Hindlimb muscle (tissue), 1 donor: ENCODE measurements at regions not wholly inside any gene's neighbourhood (a gene's known extent, or its start where the extent isn't known, plus 50 kb on each side); places are given as distances from the start of the nearest gene placed in this dataset.
A peak's percentile ranks its signal among the peaks of the same experiment; 100 is the strongest.

Experiments
- DNase-seq: peaks from one replicate; pipeline ENCODE4 v3.0.0-alpha.2; 2013

GRCh38 chr2:43105586-43106558, 120.5 kb downstream of the ZFP36L2 start:
- no peak for DNase-seq

GRCh38 chr2:43104763-43105162, 121.6 kb downstream of the ZFP36L2 start:
- no peak for DNase-seq

- no peak for DNase-seq
Observed at GRCh38 chr2:43104106-43104505, 122.3 kb downstream of the ZFP36L2 start.

- no peak for DNase-seq
Observed at GRCh38 chr2:43103093-43103404, 123.4 kb downstream of the ZFP36L2 start.

GRCh38 chr2:43102366-43103092, 123.9 kb downstream of the ZFP36L2 start:
- no peak for DNase-seq

- no peak for DNase-seq
Observed at GRCh38 chr2:43101751-43102150, 124.7 kb downstream of the ZFP36L2 start.

GRCh38 chr2:43100883-43101662, 125.3 kb downstream of the ZFP36L2 start:
- no peak for DNase-seq

- no peak for DNase-seq
Observed at GRCh38 chr2:43100362-43100882, 126.0 kb downstream of the ZFP36L2 start.

GRCh38 chr2:43099797-43100196, 126.6 kb downstream of the ZFP36L2 start:
- DNase-seq, result no peak

- no peak for DNase-seq
Observed at GRCh38 chr2:43098539-43098938, 127.9 kb downstream of the ZFP36L2 start.

- no peak for DNase-seq
Observed at GRCh38 chr2:43097644-43098408, 128.6 kb downstream of the ZFP36L2 start.

- DNase-seq, result no peak
Observed at GRCh38 chr2:43095533-43096295, 130.7 kb downstream of the ZFP36L2 start.

- DNase-seq, result no peak
Observed at GRCh38 chr2:43092520-43093179, 133.8 kb downstream of the ZFP36L2 start.

- DNase-seq, result no peak
Observed at GRCh38 chr2:43090317-43090716, 136.1 kb downstream of the ZFP36L2 start.

- DNase-seq, result no peak
Observed at GRCh38 chr2:43088143-43089073, 138.0 kb downstream of the ZFP36L2 start.

- DNase-seq, result no peak
Observed at GRCh38 chr2:43087413-43087812, 139.0 kb downstream of the ZFP36L2 start.

- peak; percentile 95 for DNase-seq
Observed at GRCh38 chr2:43086451-43087221, 139.8 kb downstream of the ZFP36L2 start.

GRCh38 chr2:43085929-43086328, 140.5 kb downstream of the ZFP36L2 start:
- DNase-seq, result no peak

GRCh38 chr2:43085505-43085904, 140.9 kb downstream of the ZFP36L2 start:
- DNase-seq, result no peak
